Thoracic aorta (tissue), 2 donors: ENCODE measurements at regions not wholly inside any gene's neighbourhood (a gene's known extent, or its start where the extent isn't known, plus 50 kb on each side); places are given as distances from the start of the nearest gene placed in this dataset.

Experiments
- ATAC-seq: fragments of 150-250 bp; one replicate; pipeline ENCODE4 v1.8.0; 2017; ENCODE audit warnings: low read depth; ENCODE audit not compliant: insufficient number of reproducible peaks, low FRiP score
- DNase-seq: peaks from one replicate; pipeline ENCODE4 v3.0.0-alpha.2; 2020; ENCODE audit warnings: low spot score
- H3K27ac ChIP-seq, 2 donors: fragments of 200-600 bp; sonication (generic); 1 replicate in 1 of 2; 2 replicates in 1 of 2; pipeline ENCODE4 v1.5.1; 2016; ENCODE audit warnings: mild to moderate bottlenecking in 2 of 2, moderate library complexity in 2 of 2
- H3K27me3 ChIP-seq: fragments of 200-600 bp; sonication (generic); replicated peaks from 2 replicates; pipeline ENCODE4 v1.6.0; 2016; ENCODE audit warnings: mild to moderate bottlenecking; ENCODE audit not compliant: insufficient read depth
- H3K36me3 ChIP-seq: fragments of 200-600 bp; sonication (generic); one replicate; pipeline ENCODE4 v1.5.1; 2016
- H3K4me1 ChIP-seq, 2 donors: fragments of 200-600 bp; sonication (generic); 1 replicate in 1 of 2; 2 replicates in 1 of 2; pipeline versions ENCODE4 v1.5.1 to v1.6.0; 2016; ENCODE audit warnings: low read depth in 2 of 2, mild to moderate bottlenecking in 1 of 2; ENCODE audit not compliant: control insufficient read depth in 1 of 2
- H3K4me3 ChIP-seq: fragments of 200-600 bp; sonication (generic); 2 replicates; pipeline ENCODE4 v1.5.1; 2016; ENCODE audit warnings: mild to moderate bottlenecking
- H3K9me3 ChIP-seq: fragments of 200-600 bp; sonication (generic); 2 replicates; pipeline ENCODE4 v1.5.1; 2016
- TF ChIP-seq, protein P1 (sequence below): fragments of 200-600 bp; sonication (generic); IDR thresholded peaks from one replicate; pipeline ENCODE4 v1.5.1; 2019; ENCODE audit warnings: antibody characterized with exemption

DNA sequence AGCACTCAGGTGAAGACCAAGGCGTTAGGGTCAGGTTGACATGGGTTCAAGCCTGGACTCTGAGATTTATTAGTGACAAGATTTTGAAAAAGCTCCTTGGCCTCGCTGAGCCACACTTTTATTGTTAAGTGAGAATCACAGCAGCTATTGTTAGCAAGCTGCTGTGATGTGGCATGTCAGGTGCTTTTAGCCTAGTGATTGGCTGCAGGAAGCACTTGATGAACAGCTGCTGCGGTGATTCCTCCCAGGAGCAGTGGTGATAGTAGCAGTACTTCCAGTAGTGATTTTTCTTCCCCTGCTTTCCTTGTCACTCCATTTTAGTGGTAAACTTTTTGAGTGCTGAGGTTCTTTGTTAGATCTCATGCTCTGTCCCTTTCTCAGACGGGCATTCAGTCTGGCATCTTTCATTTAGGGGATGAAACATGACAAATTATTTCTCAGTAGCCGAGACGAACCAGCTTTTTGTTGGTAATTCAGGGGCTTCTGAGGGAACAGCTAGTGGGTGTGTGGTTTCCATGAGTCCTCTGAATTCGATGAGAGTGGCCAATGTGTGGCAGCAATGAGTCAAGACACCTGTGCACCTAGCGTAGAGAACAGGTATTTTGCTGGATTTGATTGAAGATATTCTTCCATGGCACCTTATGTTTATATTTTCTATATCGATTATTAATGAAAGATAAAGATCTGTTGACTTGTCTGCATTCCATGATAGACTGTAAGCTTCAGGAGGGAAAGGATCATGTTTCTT, 696.7 kb downstream of the DHX35 start:
- DNase-seq: no peak

DNA sequence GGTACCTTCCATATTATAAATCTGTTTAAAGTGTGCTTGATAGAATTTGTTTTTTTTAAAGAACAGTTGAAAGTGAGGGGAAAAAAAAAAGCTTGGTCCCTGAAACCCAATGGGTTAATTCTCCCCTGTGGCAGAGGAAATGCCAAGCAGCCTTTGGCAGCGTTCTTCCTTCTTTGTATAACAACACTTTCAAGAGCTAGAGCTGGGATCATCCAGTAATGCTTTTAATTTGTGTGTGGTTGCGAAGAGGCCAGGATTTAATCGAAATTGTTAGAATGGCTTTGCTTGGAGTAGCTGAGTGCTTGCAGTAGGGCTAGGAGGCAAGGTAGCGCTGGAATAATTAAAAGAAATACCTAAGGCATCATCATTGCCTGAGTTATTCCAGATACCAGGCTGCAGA, 692.0 kb downstream of the DHX35 start:
- no peaks in the 10 kb centered on the region for H3K9me3 ChIP-seq
- no peaks in the 10 kb centered on the region for H3K36me3 ChIP-seq
- no peak overlapping the region for H3K27ac ChIP-seq

More for the DNA sequence above, 696.7 kb downstream of the DHX35 start:
- ATAC-seq: no peak
- TF ChIP-seq, protein P1, sequence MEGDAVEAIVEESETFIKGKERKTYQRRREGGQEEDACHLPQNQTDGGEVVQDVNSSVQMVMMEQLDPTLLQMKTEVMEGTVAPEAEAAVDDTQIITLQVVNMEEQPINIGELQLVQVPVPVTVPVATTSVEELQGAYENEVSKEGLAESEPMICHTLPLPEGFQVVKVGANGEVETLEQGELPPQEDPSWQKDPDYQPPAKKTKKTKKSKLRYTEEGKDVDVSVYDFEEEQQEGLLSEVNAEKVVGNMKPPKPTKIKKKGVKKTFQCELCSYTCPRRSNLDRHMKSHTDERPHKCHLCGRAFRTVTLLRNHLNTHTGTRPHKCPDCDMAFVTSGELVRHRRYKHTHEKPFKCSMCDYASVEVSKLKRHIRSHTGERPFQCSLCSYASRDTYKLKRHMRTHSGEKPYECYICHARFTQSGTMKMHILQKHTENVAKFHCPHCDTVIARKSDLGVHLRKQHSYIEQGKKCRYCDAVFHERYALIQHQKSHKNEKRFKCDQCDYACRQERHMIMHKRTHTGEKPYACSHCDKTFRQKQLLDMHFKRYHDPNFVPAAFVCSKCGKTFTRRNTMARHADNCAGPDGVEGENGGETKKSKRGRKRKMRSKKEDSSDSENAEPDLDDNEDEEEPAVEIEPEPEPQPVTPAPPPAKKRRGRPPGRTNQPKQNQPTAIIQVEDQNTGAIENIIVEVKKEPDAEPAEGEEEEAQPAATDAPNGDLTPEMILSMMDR: no peak
- H3K9me3 ChIP-seq: no peaks in the 10 kb centered on the region
- no peaks in the 10 kb centered on the region for H3K27me3 ChIP-seq
- peaks cover 4 to 10% of the 10 kb centered on the region in 2 donors for H3K4me1 ChIP-seq
- no peaks in the 10 kb centered on the region for H3K36me3 ChIP-seq
- no peak overlapping the region for H3K4me3 ChIP-seq
- H3K27ac ChIP-seq: no peak overlapping the region

DNA sequence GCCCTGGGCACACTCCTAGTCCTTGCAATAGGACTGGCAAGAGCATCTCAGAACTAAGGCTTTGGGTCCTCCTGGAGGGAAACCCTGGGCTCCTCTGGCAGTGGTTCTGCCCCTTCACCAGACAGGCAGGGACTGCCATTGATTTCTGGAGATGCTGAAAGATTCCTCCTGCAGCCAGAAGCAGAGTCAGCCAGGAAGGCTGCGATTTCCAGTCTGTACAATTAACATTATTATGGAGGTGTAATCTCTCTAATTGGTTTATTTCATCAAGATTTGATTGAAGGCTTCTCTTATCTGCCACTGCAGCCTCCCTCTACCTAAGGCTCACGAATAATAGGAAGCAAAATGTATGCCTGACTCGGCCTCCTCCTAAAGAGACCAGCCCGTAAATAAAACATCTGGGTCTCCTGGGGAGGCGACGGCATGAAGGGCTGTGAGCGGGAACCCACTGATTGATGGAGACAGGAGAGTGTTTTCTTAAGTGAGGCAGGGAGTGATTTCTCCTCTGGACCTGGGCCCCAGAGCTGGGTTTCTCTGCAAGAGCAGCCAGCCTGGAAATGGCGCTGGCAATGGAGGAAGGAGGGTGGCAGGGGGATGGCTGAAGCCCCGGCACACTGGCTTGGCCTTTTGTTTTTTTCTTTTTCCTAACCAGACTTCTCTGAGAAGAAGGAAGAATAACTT, 689.6 kb downstream of the DHX35 start:
- H3K4me1 ChIP-seq: no peaks in the 10 kb centered on the region
- H3K27me3 ChIP-seq: no peaks in the 10 kb centered on the region
- ATAC-seq (no peak), DNase-seq (no peak)
- TF ChIP-seq, protein P1: no peak
- no peak overlapping the region for H3K4me3 ChIP-seq
- no peaks in the 10 kb centered on the region for H3K9me3 ChIP-seq
- no peak overlapping the region for H3K27ac ChIP-seq
- no peaks in the 10 kb centered on the region for H3K36me3 ChIP-seq

More for the DNA sequence above, 692.0 kb downstream of the DHX35 start:
- TF ChIP-seq, protein P1: no peak
- DNase-seq: no peak
- Histone ChIP-seq H3K4me3 (no peak overlapping the region), H3K27me3 (no peaks in the 10 kb centered on the region), H3K4me1 (no peaks in the 10 kb centered on the region)
- no peak for ATAC-seq

DNA sequence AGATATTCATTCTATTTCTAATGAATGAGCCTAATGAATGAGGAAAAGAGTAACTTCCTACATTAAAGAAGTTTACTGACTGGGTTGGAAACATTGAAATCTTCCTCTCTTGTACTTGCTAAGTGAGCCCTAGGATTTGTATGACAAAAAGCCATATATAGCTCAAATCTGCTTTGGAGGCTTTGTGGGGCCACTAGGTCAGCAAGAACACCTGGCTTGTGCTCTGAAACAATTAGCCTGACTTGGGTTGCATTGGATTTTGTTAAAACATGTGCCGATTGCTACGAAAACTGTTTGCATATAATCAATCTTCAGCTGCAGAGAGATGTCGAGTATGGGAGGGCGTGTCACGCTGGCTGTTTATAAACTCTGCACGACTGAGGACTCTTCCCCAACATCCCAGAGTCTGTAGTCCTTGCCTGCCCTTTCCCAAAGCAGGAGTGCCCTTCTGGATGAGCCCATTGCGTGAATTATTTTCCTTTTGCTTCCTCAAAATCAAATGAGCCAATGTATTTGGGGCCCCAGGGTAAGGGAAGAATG, 684.8 kb downstream of the DHX35 start:
- TF ChIP-seq, protein P1: no peak
- no peaks in the 10 kb centered on the region for H3K9me3 ChIP-seq
- no peak overlapping the region for H3K27ac ChIP-seq
- H3K4me3 ChIP-seq: no peak overlapping the region
- no peak for ATAC-seq
- H3K4me1 ChIP-seq: no peaks in the 10 kb centered on the region
- no peaks in the 10 kb centered on the region for H3K36me3 ChIP-seq
- no peak for DNase-seq
- H3K27me3 ChIP-seq: no peaks in the 10 kb centered on the region

DNA sequence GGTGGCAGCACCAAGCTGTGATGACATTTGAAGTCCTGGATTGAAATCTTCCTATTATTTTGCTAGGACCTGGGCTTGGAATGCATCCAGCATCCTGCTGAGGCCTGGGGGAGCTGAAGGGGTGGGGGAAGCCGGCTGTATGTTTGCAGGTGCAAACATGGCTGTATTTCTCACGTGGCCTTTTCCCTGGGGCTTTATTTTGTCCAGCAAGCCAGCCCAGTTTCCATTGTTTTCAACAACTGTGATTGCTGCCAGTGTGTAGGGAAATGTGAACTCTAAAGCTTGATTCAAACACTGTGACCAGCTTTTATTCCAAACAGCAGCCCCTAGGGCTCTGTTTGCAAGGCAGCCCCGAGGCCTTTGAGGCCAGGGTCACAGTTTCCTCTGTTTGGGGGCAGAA, 683.0 kb downstream of the DHX35 start:
- ATAC-seq: no peak
- TF ChIP-seq, protein P1: no peak
- no peaks in the 10 kb centered on the region for H3K36me3 ChIP-seq
- H3K9me3 ChIP-seq: no peaks in the 10 kb centered on the region
- no peaks in the 10 kb centered on the region for H3K27me3 ChIP-seq
- no peaks in the 10 kb centered on the region for H3K4me1 ChIP-seq
- no peak overlapping the region for H3K27ac ChIP-seq
- no peak overlapping the region for H3K4me3 ChIP-seq
- no peak for DNase-seq
